Renal cortex interstitium (tissue), 11 donors: ENCODE measurements at regions not wholly inside any gene's neighbourhood (a gene's known extent, or its start where the extent isn't known, plus 50 kb on each side); places are given as distances from the start of the nearest gene placed in this dataset.

Experiments
- DNase-seq, 11 donors: peaks; one replicate each; pipeline ENCODE4 v3.0.0-alpha.2; 2013; ENCODE audit warnings: low read depth in 9 of 11, low spot score in 4 of 11; ENCODE audit errors: extremely low read depth in 1 of 11

DNA sequence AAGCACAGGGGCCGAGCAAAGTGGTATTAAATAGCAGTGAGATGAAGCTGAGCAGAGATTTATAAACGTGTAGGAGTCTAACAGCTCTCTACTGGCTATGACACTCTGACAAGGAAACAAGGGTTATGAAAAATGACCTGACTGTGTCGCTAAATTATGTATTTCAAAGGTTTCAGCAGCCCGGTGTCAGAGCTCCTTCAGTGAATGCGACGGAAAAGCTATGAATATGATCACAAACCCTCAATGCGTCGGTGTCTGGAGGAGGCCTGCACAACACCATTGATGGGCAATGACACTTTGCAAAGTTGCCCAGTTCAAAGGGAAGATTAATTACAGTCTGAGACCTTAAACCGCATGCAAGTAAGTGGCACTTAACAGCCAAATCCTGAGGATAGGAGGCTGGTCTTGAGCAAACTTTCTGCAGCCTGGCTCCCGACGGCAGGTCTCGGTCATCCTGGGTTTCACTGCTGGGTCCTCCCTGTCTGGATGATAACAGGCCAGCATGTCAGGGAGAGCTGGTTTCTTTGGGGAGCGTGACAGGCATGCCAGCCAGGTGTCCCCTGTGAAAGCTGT lies 615.1 kb upstream of the SALL3 start:
- peak in 2 of 11 donors; percentile 16 to 29 for DNase-seq

- DNase-seq, result no peak
These were observed 611.6 kb upstream of the SALL3 start for GRCh38 chr18:78367996-78368395.

- no peak for DNase-seq
These were observed 610.9 kb upstream of the SALL3 start for GRCh38 chr18:78368726-78369125.

DNA sequence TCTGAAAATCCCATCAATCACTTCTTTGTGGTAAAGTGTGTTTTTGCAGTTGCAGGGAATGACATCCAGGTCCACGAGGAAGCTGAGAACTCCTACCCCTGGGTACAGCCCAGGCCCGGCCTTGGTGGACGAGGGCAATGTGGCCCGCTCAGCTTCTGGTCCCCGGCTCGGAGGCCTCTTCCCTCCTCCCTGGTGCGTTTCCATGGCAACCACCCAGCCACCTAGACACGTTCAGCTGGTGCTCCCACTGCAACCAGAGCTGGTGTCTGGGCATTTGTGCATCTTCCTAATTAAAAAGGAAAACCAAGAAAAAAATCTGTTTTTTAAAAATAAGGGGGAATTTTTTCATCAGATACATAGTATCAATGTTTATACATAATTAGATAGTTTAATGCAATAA lies 603.6 kb upstream of the SALL3 start:
- no peak for DNase-seq

- no peak for DNase-seq
These were observed 601.2 kb upstream of the SALL3 start for GRCh38 chr18:78378403-78378802.

GRCh38 chr18:78378983-78379382 lies 600.6 kb upstream of the SALL3 start:
- no peak for DNase-seq

GRCh38 chr18:78390348-78390951 lies 589.2 kb upstream of the SALL3 start:
- DNase-seq, result no peak

GRCh38 chr18:78390952-78391348 lies 588.7 kb upstream of the SALL3 start:
- DNase-seq, result no peak

DNA sequence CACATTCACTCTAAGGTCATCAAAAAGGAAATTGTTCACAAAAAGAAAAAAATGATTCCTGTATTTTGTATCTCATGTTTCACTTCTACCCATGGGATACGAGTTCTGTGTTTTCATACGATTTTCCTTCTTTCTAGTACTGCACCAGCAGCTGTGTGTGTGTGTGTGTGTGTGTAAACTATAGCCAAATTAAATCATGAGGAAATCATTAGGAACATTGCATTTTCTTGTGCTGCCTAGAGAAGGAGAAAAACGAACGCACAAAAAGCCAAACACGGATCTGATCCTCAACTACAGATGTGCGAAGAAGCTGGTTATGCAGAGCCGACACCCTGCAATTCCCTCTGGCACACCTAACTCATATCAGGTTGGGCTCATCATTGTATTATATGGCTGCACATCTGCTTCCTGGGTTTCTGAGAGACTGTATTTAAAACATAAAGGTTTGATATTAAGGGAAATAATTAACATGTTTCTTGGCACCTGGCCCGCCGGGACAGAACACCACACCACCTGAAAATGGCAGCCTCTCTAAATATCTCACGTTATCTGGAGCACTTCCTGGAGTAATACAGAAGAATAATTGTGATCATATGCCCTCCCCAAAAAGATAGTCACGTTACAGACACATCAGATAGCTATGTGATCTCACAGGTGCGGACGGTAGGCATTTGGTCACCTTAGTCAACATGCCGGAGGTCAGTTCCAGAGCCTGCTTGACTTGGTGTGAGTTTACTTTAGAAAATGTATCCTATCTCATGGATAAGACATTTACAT lies 586.3 kb upstream of the SALL3 start:
- no peak for DNase-seq

- DNase-seq, result no peak
These were observed 583.5 kb upstream of the SALL3 start for GRCh38 chr18:78396077-78396476.

- DNase-seq, result no peak
These were observed 582.9 kb upstream of the SALL3 start for GRCh38 chr18:78396756-78397155.

GRCh38 chr18:78399992-78400503 lies 579.6 kb upstream of the SALL3 start:
- DNase-seq, result no peak

GRCh38 chr18:78402440-78402839 lies 577.2 kb upstream of the SALL3 start:
- no peak for DNase-seq

GRCh38 chr18:78402966-78403365 lies 576.7 kb upstream of the SALL3 start:
- DNase-seq, result no peak

GRCh38 chr18:78403371-78403770 lies 576.2 kb upstream of the SALL3 start:
- DNase-seq, result no peak

- DNase-seq, result no peak
These were observed 573.9 kb upstream of the SALL3 start for GRCh38 chr18:78405763-78406162.

DNA sequence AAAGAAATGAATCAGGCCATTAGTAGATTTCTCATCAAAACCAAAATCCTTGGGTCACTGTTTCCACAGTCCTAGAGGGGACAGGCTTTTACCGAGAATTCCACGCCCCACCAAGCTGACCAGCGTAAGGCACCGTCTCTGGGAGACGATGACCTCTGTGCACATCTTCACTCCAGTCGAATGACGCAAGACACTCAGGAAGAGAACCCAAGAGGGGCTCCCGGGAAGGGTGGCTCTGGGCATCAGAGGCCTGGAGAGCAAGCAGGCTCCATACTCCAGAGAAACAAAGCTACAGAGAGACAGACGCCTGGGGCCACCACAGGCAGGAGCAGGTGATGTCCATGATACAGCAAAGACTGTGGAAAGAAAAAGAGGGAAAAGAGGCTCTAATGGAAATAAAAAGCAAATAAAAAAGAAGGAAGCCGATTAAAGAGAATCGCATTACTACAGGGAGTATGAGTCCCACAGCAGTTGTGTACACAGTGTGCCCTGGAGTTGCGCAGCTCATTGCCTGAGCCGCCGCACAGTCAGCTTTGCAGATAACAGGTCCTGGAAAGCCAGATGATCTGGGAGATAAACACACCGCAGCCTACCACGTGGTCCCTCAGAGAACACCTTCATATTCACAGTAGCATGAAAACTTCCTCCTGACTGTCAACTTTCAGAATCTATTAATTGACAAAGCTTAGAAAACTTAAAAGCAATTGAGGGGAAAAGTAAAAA lies 572.7 kb upstream of the SALL3 start:
- no peak for DNase-seq

- peak in 6 of 11 donors; percentile 24 to 62 (median 48) for DNase-seq
These were observed 572.2 kb upstream of the SALL3 start for GRCh38 chr18:78407466-78407844.

DNA sequence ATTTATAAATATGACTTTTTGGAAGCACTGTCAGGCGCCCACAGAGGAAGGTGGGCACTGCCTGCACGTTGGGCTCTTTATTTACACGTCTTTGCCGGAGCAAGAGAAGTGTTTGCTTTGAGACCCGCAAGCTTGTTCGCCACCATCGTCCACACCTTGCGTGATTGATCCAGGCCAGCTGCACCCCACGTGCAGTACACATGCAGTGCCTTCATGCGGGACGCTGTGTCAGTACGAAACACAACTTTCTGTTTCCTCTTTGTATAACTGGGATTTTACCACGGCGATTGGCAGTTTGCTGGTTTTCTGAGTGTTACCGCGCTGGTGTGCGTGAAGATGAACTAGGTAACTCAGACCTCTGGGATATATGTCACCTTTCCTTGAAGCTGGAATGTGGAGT lies 571.0 kb upstream of the SALL3 start:
- no peak for DNase-seq
